AG04450 (cell line): ENCODE measurements at regions not wholly inside any gene's neighbourhood (a gene's known extent, or its start where the extent isn't known, plus 50 kb on each side); places are given as distances from the start of the nearest gene placed in this dataset.

Source experiments
- CTCF ChIA-PET: fragments of 300-600, 350-600 bp; formaldehyde crosslinking; extraction: SDS; loops from one replicate; lab custom pipeline; 2022; ENCODE audit warnings: antibody characterized with exemption, inconsistent platforms; lab: Charles Lee
- POLR2A ChIA-PET: fragments of 350-600 bp; formaldehyde crosslinking; extraction: SDS; loops from one replicate; lab custom pipeline; 2021; ENCODE audit warnings: antibody characterized with exemption, inconsistent platforms; lab: Yijun Ruan, JAX
- DNase-seq: peaks from one replicate; pipeline ENCODE4 v3.0.0-alpha.2; 2011; ENCODE audit warnings: low read depth, low spot score
- H3K27ac ChIP-seq: one replicate; pipeline ENCODE4 v1.5.1; 2012; ENCODE audit warnings: low read depth, low read length, control low read depth
- H3K27me3 ChIP-seq: one replicate; pipeline ENCODE4 v1.6.0; 2012; ENCODE audit warnings: low read length; ENCODE audit not compliant: control insufficient read depth, insufficient read depth
- H3K4me3 ChIP-seq: 2 replicates; pipeline ENCODE4 v1.5.1; 2011; ENCODE audit warnings: mild to moderate bottlenecking, low read depth, low read length, control low read depth
- H3K9me3 ChIP-seq: 2 replicates; pipeline ENCODE4 v1.5.1; 2012; ENCODE audit warnings: low read length; ENCODE audit not compliant: control insufficient read depth, insufficient read depth
- CTCF ChIP-seq: IDR thresholded peaks from 2 replicates; pipeline ENCODE4 v1.5.1; 2011; ENCODE audit warnings: low read depth, low read length, control low read depth, inconsistent platforms

- H3K9me3 ChIP-seq = no peaks in the 10 kb centered on the region
- no peak overlapping the region for H3K27ac ChIP-seq
- CTCF ChIA-PET = no interaction called here
- POLR2A ChIA-PET = no interaction called here
- no peaks in the 10 kb centered on the region for H3K27me3 ChIP-seq
- no peak for DNase-seq
- no peak overlapping the region for H3K4me3 ChIP-seq
- TF ChIP-seq CTCF = no peak
Measured at GRCh38 chr16:65308506-65308905, 186.6 kb upstream of the CDH11 start.

- no peak for TF ChIP-seq CTCF
- no peak for DNase-seq
- Histone ChIP-seq H3K4me3 (no peak overlapping the region), H3K27ac (no peak overlapping the region), H3K27me3 (no peaks in the 10 kb centered on the region), H3K9me3 (no peaks in the 10 kb centered on the region)
- CTCF ChIA-PET = no interaction called here
- POLR2A ChIA-PET = no interaction called here
Measured at GRCh38 chr16:65307286-65307685, 185.4 kb upstream of the CDH11 start.

- CTCF ChIA-PET = no interaction called here
- Histone ChIP-seq H3K27ac (no peak overlapping the region), H3K9me3 (no peaks in the 10 kb centered on the region), H3K4me3 (no peak overlapping the region), H3K27me3 (no peaks in the 10 kb centered on the region)
- DNase-seq = no peak
- POLR2A ChIA-PET = no interaction called here
- no peak for TF ChIP-seq CTCF
Measured at GRCh38 chr16:65306722-65307121, 184.9 kb upstream of the CDH11 start.

GRCh38 chr16:65306300-65306699 is 184.4 kb upstream of the CDH11 start:
- no peak for TF ChIP-seq CTCF
- Histone ChIP-seq H3K27ac (no peak overlapping the region), H3K9me3 (no peaks in the 10 kb centered on the region), H3K27me3 (no peaks in the 10 kb centered on the region), H3K4me3 (no peak overlapping the region)
- POLR2A ChIA-PET = no interaction called here
- CTCF ChIA-PET = interaction anchor here (0.6 kb wide), 1 partner anchor 895 kb away, joined by 3 read pairs; no protein-coding TSS in a partner anchor
- no peak for DNase-seq

GRCh38 chr16:65305266-65305959 is 183.6 kb upstream of the CDH11 start:
- TF ChIP-seq CTCF = no peak
- CTCF ChIA-PET = interaction anchor here (0.6 kb wide), 1 partner anchor 896 kb away, joined by 3 read pairs; no protein-coding TSS in a partner anchor
- Histone ChIP-seq H3K4me3 (no peak overlapping the region), H3K9me3 (no peaks in the 10 kb centered on the region), H3K27me3 (no peaks in the 10 kb centered on the region), H3K27ac (no peak overlapping the region)
- no peak for DNase-seq
- POLR2A ChIA-PET = no interaction called here
